Keratinocyte (primary cell): ENCODE measurements at regions not wholly inside any gene's neighbourhood (a gene's known extent, or its start where the extent isn't known, plus 50 kb on each side); places are given as distances from the start of the nearest gene placed in this dataset.

Experiments used
- DNase-seq: peaks from one replicate; pipeline ENCODE4 v3.0.0-alpha.2; 2011; ENCODE audit warnings: low read depth, missing footprints, low spot score
- FAIRE-seq: peaks from 2 replicates; lab custom pipeline; 2011; peaks lifted over from hg19 to GRCh38; lab: Jason Lieb, UNC
- H2AFZ ChIP-seq: 2 replicates; pipeline ENCODE4 v1.6.0; 2012; ENCODE audit warnings: low read length, control low read depth, inconsistent platforms; ENCODE audit not compliant: control insufficient read depth
- H3K27ac ChIP-seq: 2 replicates; pipeline ENCODE4 v1.5.1; 2011; ENCODE audit warnings: low read length; ENCODE audit not compliant: control insufficient read depth, insufficient read depth
- H3K27me3 ChIP-seq: 3 replicates; pipeline ENCODE4 v1.6.0; 2011; ENCODE audit warnings: low read length; ENCODE audit not compliant: control insufficient read depth, insufficient read depth; ENCODE audit errors: extremely low read depth
- H3K36me3 ChIP-seq, 2 experiments: 2 replicates in 1 of 2; 3 replicates in 1 of 2; pipeline ENCODE4 v1.5.1; 2011; ENCODE audit warnings: low read length in 2 of 2, mild to moderate bottlenecking in 1 of 2; ENCODE audit not compliant: control insufficient read depth in 2 of 2, insufficient read depth in 2 of 2; ENCODE audit errors: extremely low read depth in 1 of 2
- H3K4me1 ChIP-seq: 3 replicates; pipeline ENCODE4 v1.5.1; 2011; ENCODE audit warnings: low read length; ENCODE audit not compliant: control insufficient read depth, insufficient read depth; ENCODE audit errors: extremely low read depth
- H3K4me2 ChIP-seq: 3 replicates; pipeline ENCODE4 v1.6.0; 2011; ENCODE audit warnings: low read depth, low read length; ENCODE audit not compliant: control insufficient read depth, insufficient read depth; ENCODE audit errors: extremely low read depth
- H3K4me3 ChIP-seq, 3 experiments: fragments of 200-600 bp in 1 of 3; sonication (generic) in 1 of 3; 2 replicates in 2 of 3; 3 replicates in 1 of 3; pipeline ENCODE4 v1.5.1; 2011 to 2016; ENCODE audit warnings: low read length in 3 of 3, mild to moderate bottlenecking in 3 of 3, control low read depth in 2 of 3, inconsistent platforms in 1 of 3, low read depth in 1 of 3, mixed read lengths in 1 of 3, mixed run types in 1 of 3, moderate library complexity in 1 of 3; ENCODE audit not compliant: control insufficient read depth in 2 of 3, insufficient read depth in 2 of 3; ENCODE audit errors: extremely low read depth in 1 of 3
- H3K79me2 ChIP-seq: 2 replicates; pipeline ENCODE4 v1.6.0; 2012; ENCODE audit warnings: low read length; ENCODE audit not compliant: control insufficient read depth, insufficient read depth
- H3K9ac ChIP-seq: 3 replicates; pipeline ENCODE4 v1.6.0; 2011; ENCODE audit warnings: low read length; ENCODE audit not compliant: control insufficient read depth, insufficient read depth; ENCODE audit errors: extremely low read depth
- H3K9me1 ChIP-seq: 3 replicates; pipeline ENCODE4 v1.6.0; 2011; ENCODE audit warnings: low read length; ENCODE audit not compliant: control insufficient read depth, insufficient read depth; ENCODE audit errors: extremely low read depth
- H3K9me3 ChIP-seq: 2 replicates; pipeline ENCODE4 v1.5.1; 2012; ENCODE audit warnings: low read depth, low read length; ENCODE audit not compliant: control insufficient read depth
- H4K20me1 ChIP-seq: 3 replicates; pipeline ENCODE4 v1.6.0; 2011; ENCODE audit warnings: low read length; ENCODE audit not compliant: control insufficient read depth, insufficient read depth; ENCODE audit errors: extremely low read depth
- EZH2 ChIP-seq: IDR thresholded peaks from one replicate; pipeline ENCODE4 v1.6.1; 2012; ENCODE audit warnings: inconsistent platforms, mild to moderate bottlenecking, low read length, moderate library complexity
- dilution Hi-C: fragments of 300-500 bp; cut with MboI; formaldehyde crosslinking; loops from one replicate; pipeline ENCODE4 v1.7.0; 2020; ENCODE audit warnings: low sequenced_read_pairs; ENCODE audit not compliant: extremely low pct_ligation_motif_present
- TF ChIP-seq, protein P1 (sequence below), 3 experiments: IDR thresholded peaks in 1 of 3; conservative IDR thresholded peaks in 1 of 3; optimal IDR thresholded peaks in 1 of 3; 2 replicates in 2 of 3; 3 replicates in 1 of 3; pipeline versions ENCODE3 to v1.5.1; 2011; ENCODE audit warnings: low read length in 3 of 3, mild to moderate bottlenecking in 3 of 3, moderate library complexity in 2 of 3, control low read depth in 1 of 3, inconsistent platforms in 1 of 3; ENCODE audit not compliant: insufficient read depth in 2 of 3; ENCODE audit errors: extremely low read depth in 1 of 3

DNA sequence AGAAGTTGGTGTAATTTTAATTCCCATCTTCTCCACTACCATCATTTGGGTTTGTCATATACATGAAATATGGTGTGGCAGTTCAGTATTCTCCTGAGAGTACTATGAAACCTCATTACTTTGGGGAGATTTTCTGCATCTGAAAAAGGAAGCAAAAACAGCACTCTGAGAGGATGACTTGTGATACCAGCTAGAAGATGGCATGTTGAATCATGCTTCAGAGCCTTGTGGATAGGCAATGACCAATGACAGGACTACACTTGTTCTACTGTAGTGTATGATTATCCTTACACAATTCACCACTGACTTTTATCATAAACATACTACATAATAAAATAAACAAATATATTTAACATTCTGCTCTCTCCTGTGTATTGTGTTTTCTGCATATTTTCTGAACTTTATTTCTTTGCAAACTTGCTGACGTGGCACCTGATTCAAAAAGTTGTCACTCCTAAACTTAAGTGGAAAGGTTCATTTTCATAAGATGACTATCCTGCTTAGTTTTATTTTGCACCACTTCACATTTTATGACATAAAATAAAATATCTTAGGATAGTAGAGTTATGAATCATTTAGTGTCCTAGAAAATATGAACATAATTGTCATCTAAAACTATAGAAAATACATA, 991.3 kb downstream of the FSTL5 start:
- DNase-seq (no peak), FAIRE-seq (no peak)
- no peaks in the 10 kb centered on the region for H3K9me1 ChIP-seq
- no peaks in the 10 kb centered on the region for H3K4me1 ChIP-seq
- no peak overlapping the region for H3K9ac ChIP-seq
- H4K20me1 ChIP-seq = no peaks in the 10 kb centered on the region
- H3K36me3 ChIP-seq = no peaks in the 10 kb centered on the region
- no peak overlapping the region for H3K4me2 ChIP-seq
- no peak overlapping the region for H3K27ac ChIP-seq
- no peaks in the 10 kb centered on the region for H3K9me3 ChIP-seq
- no peaks in the 10 kb centered on the region for H3K79me2 ChIP-seq
- H3K27me3 ChIP-seq = no peaks in the 10 kb centered on the region
- H3K4me3 ChIP-seq = no peak overlapping the region
- dilution Hi-C loops = no loop called here
- no peak for TF ChIP-seq EZH2
- TF ChIP-seq, protein P1, sequence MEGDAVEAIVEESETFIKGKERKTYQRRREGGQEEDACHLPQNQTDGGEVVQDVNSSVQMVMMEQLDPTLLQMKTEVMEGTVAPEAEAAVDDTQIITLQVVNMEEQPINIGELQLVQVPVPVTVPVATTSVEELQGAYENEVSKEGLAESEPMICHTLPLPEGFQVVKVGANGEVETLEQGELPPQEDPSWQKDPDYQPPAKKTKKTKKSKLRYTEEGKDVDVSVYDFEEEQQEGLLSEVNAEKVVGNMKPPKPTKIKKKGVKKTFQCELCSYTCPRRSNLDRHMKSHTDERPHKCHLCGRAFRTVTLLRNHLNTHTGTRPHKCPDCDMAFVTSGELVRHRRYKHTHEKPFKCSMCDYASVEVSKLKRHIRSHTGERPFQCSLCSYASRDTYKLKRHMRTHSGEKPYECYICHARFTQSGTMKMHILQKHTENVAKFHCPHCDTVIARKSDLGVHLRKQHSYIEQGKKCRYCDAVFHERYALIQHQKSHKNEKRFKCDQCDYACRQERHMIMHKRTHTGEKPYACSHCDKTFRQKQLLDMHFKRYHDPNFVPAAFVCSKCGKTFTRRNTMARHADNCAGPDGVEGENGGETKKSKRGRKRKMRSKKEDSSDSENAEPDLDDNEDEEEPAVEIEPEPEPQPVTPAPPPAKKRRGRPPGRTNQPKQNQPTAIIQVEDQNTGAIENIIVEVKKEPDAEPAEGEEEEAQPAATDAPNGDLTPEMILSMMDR (optimal IDR thresholded peaks at IDR 0.05 in 1 of 3, IDR thresholded peaks at IDR 0.05 in 1 of 3, conservative IDR thresholded peaks at IDR 0.05 in 1 of 3; ENCODE audit: extremely low read depth in 1 of 3, insufficient read depth in 2 of 3, low read length in 3 of 3) = no peak
- no peak overlapping the region for H2AFZ ChIP-seq

DNA sequence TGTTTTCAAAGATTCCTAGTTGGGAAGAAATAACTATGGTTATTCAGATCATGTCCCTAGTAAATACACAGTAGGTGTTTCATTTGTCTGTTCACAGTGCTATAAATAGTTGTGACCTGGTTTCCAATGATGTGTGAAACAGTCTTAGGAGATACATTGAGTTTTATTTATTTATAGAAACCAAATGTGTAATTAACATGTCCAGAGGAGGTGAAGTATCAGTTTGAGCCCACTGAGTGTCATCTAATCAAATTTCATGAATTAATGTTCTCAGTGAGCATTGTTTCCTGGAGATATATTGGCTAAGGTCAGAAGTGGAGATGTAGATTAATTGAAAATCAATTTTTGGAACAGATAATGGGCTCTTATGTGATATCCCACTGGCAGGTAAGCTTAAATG, 996.3 kb downstream of the FSTL5 start:
- H3K4me1 ChIP-seq = no peaks in the 10 kb centered on the region
- H4K20me1 ChIP-seq = no peaks in the 10 kb centered on the region
- FAIRE-seq = no peak
- no peaks in the 10 kb centered on the region for H3K9me3 ChIP-seq
- TF ChIP-seq EZH2 = no peak
- no peaks in the 10 kb centered on the region for H3K79me2 ChIP-seq
- dilution Hi-C loops = no loop called here
- no peak overlapping the region for H2AFZ ChIP-seq
- H3K4me2 ChIP-seq = no peak overlapping the region
- no peak for DNase-seq
- H3K9me1 ChIP-seq = no peaks in the 10 kb centered on the region
- H3K27me3 ChIP-seq = no peaks in the 10 kb centered on the region
- no peaks in the 10 kb centered on the region for H3K36me3 ChIP-seq
- H3K9ac ChIP-seq = no peak overlapping the region
- no peak overlapping the region for H3K27ac ChIP-seq
- H3K4me3 ChIP-seq = no peak overlapping the region

DNA sequence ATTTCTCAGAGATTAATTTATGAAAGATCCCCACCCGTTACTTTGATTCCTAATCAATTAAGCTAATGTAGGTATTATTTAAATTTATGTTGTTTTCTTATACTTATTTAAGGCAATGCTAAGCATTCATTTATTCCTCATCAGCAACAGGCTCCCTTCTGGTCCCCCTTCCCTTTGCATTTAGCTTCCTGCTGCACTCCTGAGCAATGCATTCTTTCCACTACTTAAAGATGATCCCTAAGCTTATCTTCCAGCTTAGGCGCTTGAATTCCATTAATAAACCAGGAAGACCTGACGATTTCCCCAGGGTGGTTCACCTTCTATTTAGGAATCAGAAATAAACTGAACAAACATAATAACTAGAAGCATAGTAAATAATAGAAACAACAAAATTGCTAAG, 1003.1 kb downstream of the FSTL5 start:
- H3K79me2 ChIP-seq = no peaks in the 10 kb centered on the region
- dilution Hi-C loops = no loop called here
- H4K20me1 ChIP-seq = no peaks in the 10 kb centered on the region
- H3K36me3 ChIP-seq = no peaks in the 10 kb centered on the region
- H3K4me3 ChIP-seq = no peak overlapping the region
- H3K9me1 ChIP-seq = no peaks in the 10 kb centered on the region
- H3K4me2 ChIP-seq = no peak overlapping the region
- no peaks in the 10 kb centered on the region for H3K27me3 ChIP-seq
- H3K9ac ChIP-seq = no peak overlapping the region
- H3K27ac ChIP-seq = no peak overlapping the region
- no peak overlapping the region for H2AFZ ChIP-seq
- no peak for TF ChIP-seq EZH2
- TF ChIP-seq, protein P1 (optimal IDR thresholded peaks at IDR 0.05 in 1 of 3, IDR thresholded peaks at IDR 0.05 in 1 of 3, conservative IDR thresholded peaks at IDR 0.05 in 1 of 3; ENCODE audit: extremely low read depth in 1 of 3, insufficient read depth in 2 of 3, low read length in 3 of 3) = no peak
- no peaks in the 10 kb centered on the region for H3K4me1 ChIP-seq
- FAIRE-seq (no peak), DNase-seq (no peak)
- no peaks in the 10 kb centered on the region for H3K9me3 ChIP-seq
